ENCODE measurements at regions not wholly inside any gene's neighbourhood (a gene's known extent, or its start where the extent isn't known, plus 50 kb on each side); places are given as distances from the start of the nearest gene placed in this dataset.

DNA sequence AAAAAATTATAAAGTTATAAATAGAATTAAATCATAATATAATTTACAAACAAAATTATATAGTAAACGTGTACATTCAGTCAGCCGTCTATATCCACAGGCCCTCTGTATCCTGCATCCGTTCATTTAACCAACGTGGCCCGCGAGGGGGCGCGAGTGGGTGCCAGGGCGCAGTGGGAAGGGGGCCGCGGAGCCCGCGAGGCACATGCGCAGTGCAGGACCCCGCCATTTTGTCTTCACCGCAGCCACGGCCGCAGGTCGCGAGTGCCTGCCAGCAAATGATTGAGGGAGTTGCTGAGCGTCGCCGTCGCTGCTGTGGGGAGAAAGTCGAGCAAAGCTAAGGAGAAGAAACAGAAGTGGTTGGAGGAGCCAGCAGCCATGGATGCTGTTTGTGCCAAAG, 53.4 kb upstream of the ECI2 start:
- no TSS peak for BruUV-seq (replicated peaks)
- POLR2A ChIA-PET, result no interaction called here
- no peak overlapping the region for H2AFZ ChIP-seq (ENCODE audit: low read length)
- no peaks in the 10 kb centered on the region for H4K20me1 ChIP-seq (ENCODE audit: insufficient read depth, low read length)
- no peak overlapping the region for H3K27ac ChIP-seq (ENCODE audit: low read depth, low read length, poor library complexity, severe bottlenecking)
- no peaks in the 10 kb centered on the region for H3K9me3 ChIP-seq (ENCODE audit: low read length)
- intact Hi-C loops (cut with micrococcal nuclease; ENCODE audit: unreplicated experiment), result no loop called here
- no peak for DNase-seq (ENCODE audit: low spot score)
- no peaks in the 10 kb centered on the region for H3K9me2 ChIP-seq (ENCODE audit: insufficient read depth, low read length)
- H3K4me1 ChIP-seq (ENCODE audit: insufficient read depth, low read length, poor library complexity, severe bottlenecking), result no peaks in the 10 kb centered on the region
- CTCF ChIA-PET (ENCODE audit: unreplicated experiment), result no interaction called here
- H3K36me3 ChIP-seq (ENCODE audit: insufficient read depth, low read length), result no peaks in the 10 kb centered on the region
- no peak overlapping the region for H3K4me2 ChIP-seq (ENCODE audit: low read length)
- TF ChIP-seq, protein P1, sequence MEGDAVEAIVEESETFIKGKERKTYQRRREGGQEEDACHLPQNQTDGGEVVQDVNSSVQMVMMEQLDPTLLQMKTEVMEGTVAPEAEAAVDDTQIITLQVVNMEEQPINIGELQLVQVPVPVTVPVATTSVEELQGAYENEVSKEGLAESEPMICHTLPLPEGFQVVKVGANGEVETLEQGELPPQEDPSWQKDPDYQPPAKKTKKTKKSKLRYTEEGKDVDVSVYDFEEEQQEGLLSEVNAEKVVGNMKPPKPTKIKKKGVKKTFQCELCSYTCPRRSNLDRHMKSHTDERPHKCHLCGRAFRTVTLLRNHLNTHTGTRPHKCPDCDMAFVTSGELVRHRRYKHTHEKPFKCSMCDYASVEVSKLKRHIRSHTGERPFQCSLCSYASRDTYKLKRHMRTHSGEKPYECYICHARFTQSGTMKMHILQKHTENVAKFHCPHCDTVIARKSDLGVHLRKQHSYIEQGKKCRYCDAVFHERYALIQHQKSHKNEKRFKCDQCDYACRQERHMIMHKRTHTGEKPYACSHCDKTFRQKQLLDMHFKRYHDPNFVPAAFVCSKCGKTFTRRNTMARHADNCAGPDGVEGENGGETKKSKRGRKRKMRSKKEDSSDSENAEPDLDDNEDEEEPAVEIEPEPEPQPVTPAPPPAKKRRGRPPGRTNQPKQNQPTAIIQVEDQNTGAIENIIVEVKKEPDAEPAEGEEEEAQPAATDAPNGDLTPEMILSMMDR (conservative IDR thresholded peaks at IDR 0.05; ENCODE audit: low read length), result no peak
- no peak for TF ChIP-seq EZH2phosphoT487 (IDR thresholded peaks at IDR 0.05; ENCODE audit: borderline replicate concordance, low read depth, low read length)
- no peaks in the 10 kb centered on the region for H3K79me2 ChIP-seq (ENCODE audit: insufficient read depth, low read depth, low read length)
- no peak overlapping the region for H3K4me3 ChIP-seq (ENCODE audit: low read depth, low read length, poor library complexity, severe bottlenecking)

GRCh38 chr6:4187480-4187879, 52.1 kb upstream of the ECI2 start:
- no peak for DNase-seq (ENCODE audit: low spot score)
- no TSS peak for BruUV-seq (replicated peaks)
- H2AFZ ChIP-seq (ENCODE audit: low read length), result no peak overlapping the region
- intact Hi-C loops (cut with micrococcal nuclease; ENCODE audit: unreplicated experiment), result no loop called here
- H3K79me2 ChIP-seq (ENCODE audit: insufficient read depth, low read depth, low read length), result no peaks in the 10 kb centered on the region
- no peak for TF ChIP-seq EZH2phosphoT487 (IDR thresholded peaks at IDR 0.05; ENCODE audit: borderline replicate concordance, low read depth, low read length)
- TF ChIP-seq, protein P1 (conservative IDR thresholded peaks at IDR 0.05; ENCODE audit: low read length), result no peak
- H3K9me3 ChIP-seq (ENCODE audit: low read length), result no peaks in the 10 kb centered on the region
- no peak overlapping the region for H3K4me3 ChIP-seq (ENCODE audit: low read depth, low read length, poor library complexity, severe bottlenecking)
- POLR2A ChIA-PET, result interaction anchor here (0.9 kb wide), 1 partner anchor 113 kb away, joined by 3 read pairs; no protein-coding TSS in a partner anchor
- H3K36me3 ChIP-seq (ENCODE audit: insufficient read depth, low read length), result no peaks in the 10 kb centered on the region
- no peaks in the 10 kb centered on the region for H3K9me2 ChIP-seq (ENCODE audit: insufficient read depth, low read length)
- no peaks in the 10 kb centered on the region for H3K4me1 ChIP-seq (ENCODE audit: insufficient read depth, low read length, poor library complexity, severe bottlenecking)
- no peak overlapping the region for H3K27ac ChIP-seq (ENCODE audit: low read depth, low read length, poor library complexity, severe bottlenecking)
- CTCF ChIA-PET (ENCODE audit: unreplicated experiment), result no interaction called here
- no peaks in the 10 kb centered on the region for H4K20me1 ChIP-seq (ENCODE audit: insufficient read depth, low read length)
- no peak overlapping the region for H3K4me2 ChIP-seq (ENCODE audit: low read length)

- BruUV-seq (replicated peaks), result no TSS peak
- no peak overlapping the region for H3K4me3 ChIP-seq (ENCODE audit: low read depth, low read length, poor library complexity, severe bottlenecking)
- H3K79me2 ChIP-seq (ENCODE audit: insufficient read depth, low read depth, low read length), result no peaks in the 10 kb centered on the region
- H3K9me2 ChIP-seq (ENCODE audit: insufficient read depth, low read length), result no peaks in the 10 kb centered on the region
- H3K27ac ChIP-seq (ENCODE audit: low read depth, low read length, poor library complexity, severe bottlenecking), result no peak overlapping the region
- CTCF ChIA-PET (ENCODE audit: unreplicated experiment), result no interaction called here
- intact Hi-C loops (cut with micrococcal nuclease; ENCODE audit: unreplicated experiment), result no loop called here
- no peak overlapping the region for H2AFZ ChIP-seq (ENCODE audit: low read length)
- TF ChIP-seq, protein P1 (conservative IDR thresholded peaks at IDR 0.05; ENCODE audit: low read length), result no peak
- H3K4me1 ChIP-seq (ENCODE audit: insufficient read depth, low read length, poor library complexity, severe bottlenecking), result no peaks in the 10 kb centered on the region
- DNase-seq (ENCODE audit: low spot score), result no peak
- no peak overlapping the region for H3K4me2 ChIP-seq (ENCODE audit: low read length)
- POLR2A ChIA-PET, result interaction anchor here (0.9 kb wide), 1 partner anchor 112 kb away, joined by 3 read pairs; no protein-coding TSS in a partner anchor
- H4K20me1 ChIP-seq (ENCODE audit: insufficient read depth, low read length), result no peaks in the 10 kb centered on the region
- H3K36me3 ChIP-seq (ENCODE audit: insufficient read depth, low read length), result no peaks in the 10 kb centered on the region
- no peaks in the 10 kb centered on the region for H3K9me3 ChIP-seq (ENCODE audit: low read length)
These were observed 51.0 kb upstream of the ECI2 start for GRCh38 chr6:4186385-4186784.
